ENCODE measurements at regions not wholly inside any gene's neighbourhood (a gene's known extent, or its start where the extent isn't known, plus 50 kb on each side); places are given as distances from the start of the nearest gene placed in this dataset.

DNA sequence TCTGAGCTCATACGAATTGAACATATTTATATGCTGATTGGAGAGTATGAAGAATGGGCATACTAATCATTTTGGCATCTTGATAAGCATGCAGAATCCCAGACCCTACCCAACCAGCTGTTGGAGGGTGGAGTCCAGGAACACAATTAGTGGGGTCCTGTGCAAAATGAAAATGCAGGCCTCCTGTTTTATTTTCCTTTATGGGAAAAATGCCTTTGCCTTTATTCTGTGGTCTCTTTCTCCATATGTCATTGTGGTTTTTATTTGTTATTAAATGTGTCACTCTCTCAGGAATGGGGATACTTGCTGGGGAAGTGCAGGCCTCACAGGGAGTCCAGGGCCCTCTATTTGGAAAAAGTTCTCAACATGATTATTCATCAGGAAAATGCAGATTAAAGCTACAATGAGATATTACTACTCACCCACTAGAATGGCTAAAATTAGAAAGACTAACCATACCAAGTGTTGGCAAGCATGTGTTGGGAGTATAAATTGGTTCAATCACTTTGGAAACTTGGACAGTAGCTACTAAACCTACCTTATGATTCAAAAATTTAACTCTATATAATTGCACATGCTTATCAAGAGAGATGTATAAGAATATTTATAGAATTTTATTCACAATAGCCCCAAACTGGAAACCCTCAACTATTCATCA lies 185.1 kb upstream of the FOXN2 start:
- no peak for TF ChIP-seq CTCF (IDR thresholded peaks at IDR 0.05)
- no peak for TF ChIP-seq POLR2AphosphoS5 (IDR thresholded peaks at IDR 0.05)
- no peak for TF ChIP-seq POLR2A (IDR thresholded peaks at IDR 0.05)
- TF ChIP-seq EP300 (IDR thresholded peaks at IDR 0.05), result no peak

Data from stomach (tissue), 4 donors.